T-helper 2 cell (primary cell): ENCODE measurements at regions not wholly inside any gene's neighbourhood (a gene's known extent, or its start where the extent isn't known, plus 50 kb on each side); places are given as distances from the start of the nearest gene placed in this dataset.
"Not testable (repeated sequence)": the region's sequence is repeated elsewhere in the genome, so short reads cannot be mapped to it uniquely, and the experiment has no call there.

Source experiments
- DNase-seq, 5 experiments: peaks; one replicate each; pipeline versions ENCODE4 v3.0.0 to v3.0.0-alpha.2; 2012 to 2022

DNA sequence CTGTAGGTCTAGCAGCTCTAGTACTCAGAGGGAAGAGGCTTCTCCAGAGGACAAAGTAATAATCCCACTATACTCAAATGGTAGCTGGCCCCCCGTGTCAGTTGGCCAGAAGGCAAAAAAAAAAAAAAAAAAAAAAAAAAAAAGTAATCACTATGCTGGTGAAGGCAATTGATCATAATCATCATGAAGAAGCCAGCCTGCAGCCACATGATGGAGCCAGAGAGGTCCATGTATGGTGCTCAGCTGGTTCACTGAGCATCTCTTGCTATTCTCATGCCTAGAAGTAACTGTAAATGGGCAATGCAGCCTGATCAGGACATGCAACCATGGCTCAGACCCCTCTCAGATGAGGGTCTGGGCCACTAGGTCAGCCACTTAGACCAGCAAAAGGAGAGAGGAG is 378.8 kb downstream of the MED13L start:
- peak in 1 of 5 experiments; percentile 9 for DNase-seq

DNA sequence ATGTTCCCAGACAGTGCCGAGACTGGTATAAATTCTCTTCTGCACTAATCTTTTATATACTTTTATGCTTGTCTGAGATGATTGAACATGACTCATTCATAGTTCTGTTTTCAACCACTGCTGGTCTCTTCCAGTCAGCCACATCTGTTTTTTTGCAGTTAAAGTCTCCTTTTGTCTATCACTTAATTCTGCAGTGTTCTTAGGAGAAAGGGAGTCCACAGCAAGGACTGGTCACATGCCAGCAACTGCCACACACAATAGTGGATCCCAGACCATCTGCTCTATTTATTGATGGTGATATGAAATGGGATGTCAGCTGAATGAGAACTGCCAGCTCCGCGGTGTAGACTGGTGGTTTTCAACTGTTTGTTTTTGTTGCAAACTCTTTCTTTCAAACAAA is 379.8 kb downstream of the MED13L start:
- no peak for DNase-seq

DNA sequence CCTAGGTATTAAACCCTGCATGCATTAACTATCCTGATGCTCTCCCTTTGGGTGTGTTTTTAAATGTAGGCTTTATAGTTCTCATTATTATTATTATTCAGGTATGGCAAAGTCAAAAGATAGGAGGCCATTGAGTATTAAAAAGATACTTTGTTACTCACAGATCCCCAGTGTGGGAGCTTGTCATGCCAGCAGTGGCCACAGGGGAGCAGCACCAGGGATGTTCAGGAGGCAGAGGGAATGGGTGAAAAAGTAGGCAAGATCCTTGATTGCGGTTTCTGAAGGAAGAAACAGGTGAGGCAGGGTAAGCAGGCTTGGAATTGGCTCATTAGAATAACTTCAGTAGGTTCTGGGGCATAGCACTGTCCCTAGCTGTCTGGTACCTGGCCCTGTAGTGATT is 382.2 kb downstream of the MED13L start:
- no peak for DNase-seq

DNA sequence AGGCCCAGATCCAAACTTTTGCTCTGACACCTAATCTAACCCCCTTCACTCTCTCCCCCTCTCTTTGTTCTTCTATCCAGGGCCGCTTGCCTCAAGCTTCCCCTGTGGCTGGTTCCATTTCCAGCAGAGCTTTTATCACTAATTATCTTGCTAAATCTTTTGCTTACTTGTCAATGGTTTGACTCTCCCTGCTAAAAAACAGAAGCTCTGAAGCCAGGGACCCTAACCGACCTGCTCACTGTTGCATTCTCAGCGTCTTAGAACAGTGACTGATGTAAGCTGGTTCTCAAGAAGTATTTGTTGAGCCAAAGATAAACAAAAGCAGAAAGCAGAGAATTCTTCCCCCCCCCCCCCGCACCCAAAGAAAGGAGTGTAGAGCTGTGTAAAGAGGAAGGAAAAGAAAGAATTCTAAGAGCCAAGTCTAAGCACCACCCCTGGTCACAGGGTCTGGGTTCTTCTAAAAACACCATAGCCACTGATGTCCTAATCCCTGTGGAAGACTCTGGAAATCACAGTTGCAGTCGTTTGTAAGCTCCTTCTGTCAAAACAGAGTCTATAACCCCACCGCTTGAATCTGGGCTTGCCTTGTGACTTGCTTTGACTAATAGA is 385.8 kb downstream of the MED13L start:
- no peak for DNase-seq

DNA sequence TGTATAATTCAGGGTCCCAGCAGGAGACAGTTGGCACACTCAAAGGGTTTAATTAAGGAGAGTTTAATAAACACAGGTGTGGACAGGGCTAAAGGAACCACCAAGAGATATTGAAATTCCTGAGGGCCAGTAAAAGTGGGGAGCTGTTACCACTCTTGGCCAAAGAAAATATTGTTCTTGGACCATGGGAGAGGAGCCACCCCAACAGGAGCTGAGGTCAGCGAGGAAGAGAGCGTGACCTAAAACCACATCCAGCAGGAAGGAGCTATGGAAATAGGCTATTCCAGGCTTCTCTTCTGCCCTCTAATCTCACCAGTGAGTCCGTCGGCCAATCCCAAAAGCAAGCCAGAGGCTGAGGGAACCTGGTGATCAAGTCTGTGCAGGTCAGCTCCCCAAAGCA is 390.8 kb downstream of the MED13L start:
- DNase-seq = no peak

DNA sequence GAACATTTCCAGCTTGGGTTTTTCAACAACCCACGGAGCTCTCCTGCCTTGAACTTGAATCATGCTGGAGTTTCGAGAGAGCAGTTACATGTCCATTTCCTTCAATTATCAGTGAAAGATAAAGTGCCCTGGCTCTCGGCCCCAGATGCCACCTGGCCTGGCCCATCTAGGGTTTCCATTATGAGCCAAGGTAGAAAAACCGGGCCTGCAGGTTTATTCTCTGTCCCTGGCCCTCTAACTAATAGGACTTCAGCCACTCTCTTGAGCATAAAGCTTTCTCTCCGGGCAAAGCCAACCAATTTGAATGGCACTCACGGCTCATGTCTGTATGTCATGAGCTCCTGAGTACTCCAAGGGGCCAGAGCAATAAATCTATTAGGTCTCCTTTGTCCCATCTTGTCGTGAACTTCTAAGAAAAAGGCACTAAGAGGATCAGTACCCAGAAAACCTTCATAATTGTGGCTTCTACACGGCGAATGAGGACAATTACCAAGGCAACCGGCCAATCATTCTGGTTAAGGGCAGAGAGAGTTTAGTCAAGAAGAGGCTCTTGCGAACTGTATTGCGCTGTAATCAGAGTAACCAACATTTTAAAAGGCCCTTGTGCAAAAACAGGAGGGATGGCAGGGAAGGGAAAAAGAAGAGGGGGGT is 392.3 kb downstream of the MED13L start:
- DNase-seq = no peak

DNA sequence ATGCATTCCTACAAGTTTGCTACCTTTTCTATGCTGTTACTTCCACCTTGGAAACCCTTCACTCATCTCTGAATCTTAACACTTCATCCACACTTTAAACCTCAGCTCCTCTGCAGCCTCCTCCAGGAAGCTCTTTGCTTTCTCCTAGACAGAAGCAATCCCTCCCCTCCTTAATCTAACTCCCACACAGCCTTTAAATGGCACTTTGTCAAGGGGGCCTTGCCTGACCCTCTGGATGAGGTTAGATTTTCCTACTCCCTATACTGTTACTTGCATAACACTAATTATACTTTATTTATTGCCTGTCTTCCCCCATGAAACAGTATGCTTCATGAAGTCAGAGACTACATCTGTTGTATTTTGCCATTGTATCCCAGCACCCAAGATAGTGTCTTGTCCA is 394.6 kb downstream of the MED13L start:
- DNase-seq = no peak

DNA sequence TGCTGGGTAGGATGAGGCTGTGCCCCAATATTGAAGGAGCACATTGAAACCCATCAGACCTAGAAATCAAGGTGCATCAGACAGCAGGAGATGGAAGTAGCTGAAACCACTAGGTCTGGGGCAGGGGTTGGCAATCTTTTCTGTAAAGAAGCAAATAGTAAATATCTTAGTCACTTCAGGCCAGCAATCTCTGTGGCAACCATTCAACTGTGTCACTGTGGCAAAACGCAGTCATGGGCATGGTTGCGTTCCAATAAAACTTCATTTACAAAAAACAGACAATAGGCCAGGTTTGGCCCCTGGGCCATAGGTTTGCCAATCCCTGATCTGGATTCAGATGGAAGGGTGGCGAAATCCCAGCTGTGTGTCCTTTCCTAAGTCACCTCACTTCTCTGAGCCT is 397.3 kb downstream of the MED13L start:
- DNase-seq = no peak

DNA sequence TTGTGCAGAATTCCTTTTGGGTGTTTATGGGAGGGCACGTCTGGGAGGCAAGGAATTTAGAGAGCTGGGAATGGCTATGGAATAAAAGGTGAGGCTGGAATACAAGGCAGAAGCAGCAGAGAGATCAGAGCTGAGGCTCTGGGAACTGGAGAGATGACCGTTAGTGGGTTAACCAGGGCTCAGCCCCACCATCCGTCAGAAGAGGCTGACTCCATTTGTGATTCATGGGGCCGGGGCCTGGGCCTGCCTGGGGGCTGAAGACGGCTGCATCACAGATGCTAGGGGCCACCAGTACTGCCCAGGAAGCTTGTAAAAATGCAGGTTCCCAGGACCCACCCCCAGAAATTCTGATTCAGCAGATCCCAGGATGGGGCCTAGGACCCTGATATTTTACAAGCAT is 398.1 kb downstream of the MED13L start:
- no peak for DNase-seq

DNA sequence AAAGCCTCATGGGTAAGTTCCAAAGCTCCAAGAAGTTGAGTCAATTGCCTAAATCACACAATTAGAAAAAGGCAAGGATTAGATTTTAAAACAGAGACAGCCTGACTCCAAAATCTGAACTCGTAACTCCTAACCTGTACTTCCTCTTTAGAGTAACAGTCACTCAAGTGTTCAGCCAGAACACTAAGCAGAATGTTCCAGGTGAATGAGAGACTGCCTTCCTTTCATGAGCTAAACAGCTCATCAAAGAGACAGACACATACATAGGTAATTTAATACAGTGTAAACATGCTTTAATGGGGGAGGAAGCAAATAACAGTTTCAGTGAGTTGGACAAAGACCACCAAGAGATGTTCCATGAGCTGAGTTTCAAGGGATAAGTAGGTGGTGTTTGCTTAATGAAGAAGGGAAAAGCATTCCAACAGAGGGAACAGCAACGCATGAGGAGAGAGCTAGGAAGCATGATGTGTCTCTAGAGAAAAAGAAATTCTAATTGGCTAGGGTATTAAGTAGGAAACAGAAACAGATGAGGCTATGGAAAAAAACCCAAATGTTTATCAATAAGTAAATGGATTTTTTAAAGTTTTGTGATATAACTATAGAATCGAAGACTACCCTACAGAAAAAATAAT is 403.9 kb downstream of the MED13L start:
- DNase-seq = no peak

DNA sequence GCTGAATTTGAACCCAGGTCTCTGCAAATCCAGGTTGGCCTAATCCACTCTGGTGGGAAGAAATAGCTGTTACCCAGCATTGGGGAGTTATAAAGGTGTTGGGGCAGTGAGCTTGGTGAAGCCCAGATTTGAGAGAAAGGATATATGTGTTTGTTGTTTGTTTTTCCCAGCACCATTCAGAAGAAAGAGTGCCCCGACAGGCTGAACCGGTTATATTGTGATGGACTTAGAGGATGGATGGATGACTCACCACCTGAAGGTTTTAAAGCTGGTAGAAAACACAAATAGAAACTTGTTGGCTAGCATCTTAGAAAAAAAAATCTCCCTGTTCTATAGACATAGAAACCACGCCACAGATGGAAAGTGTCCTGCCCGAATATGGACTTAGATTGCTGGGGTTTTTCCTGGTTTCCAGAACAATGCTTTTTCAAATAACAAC is 404.6 kb downstream of the MED13L start:
- no peak for DNase-seq

DNA sequence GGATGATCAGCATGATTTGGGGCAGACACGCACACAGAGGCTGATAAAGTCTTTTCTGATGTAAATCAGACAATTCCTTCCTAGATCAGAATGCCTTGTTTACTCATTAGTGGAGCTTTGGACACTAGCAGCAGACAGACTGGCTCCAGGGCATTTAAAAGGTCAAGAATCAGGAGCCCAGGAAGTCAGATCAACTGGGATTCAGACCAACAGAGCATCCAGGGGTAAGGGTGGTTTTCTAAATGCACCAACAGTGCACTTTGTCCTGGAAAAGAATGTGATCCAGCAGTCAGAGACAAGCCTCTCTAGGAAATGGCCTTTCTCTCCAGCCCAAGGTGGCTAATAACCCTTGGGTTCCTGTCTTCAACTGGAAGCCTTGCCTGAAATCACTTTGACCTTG is 405.3 kb downstream of the MED13L start:
- DNase-seq = no peak

DNA sequence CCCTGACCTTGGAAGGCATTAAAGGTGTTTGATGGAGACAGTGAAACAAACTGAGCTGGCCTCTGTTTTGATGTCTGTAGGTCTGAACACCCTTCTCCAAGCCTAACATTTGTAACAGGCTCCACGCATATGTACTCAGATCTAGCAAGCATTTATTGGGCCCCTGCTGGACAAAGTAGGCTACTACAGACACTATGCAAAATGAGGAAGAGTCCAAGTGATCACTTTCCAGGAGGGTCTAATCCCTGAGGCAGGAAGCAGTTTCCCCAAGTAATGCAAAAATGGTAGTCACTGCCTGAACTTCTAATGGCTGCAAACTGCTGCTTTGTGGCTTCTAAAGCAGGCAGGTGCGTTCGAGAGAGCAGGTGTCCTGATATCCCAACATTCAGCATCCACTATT is 405.8 kb downstream of the MED13L start:
- DNase-seq = peak in 1 of 5 experiments; percentile 4

DNA sequence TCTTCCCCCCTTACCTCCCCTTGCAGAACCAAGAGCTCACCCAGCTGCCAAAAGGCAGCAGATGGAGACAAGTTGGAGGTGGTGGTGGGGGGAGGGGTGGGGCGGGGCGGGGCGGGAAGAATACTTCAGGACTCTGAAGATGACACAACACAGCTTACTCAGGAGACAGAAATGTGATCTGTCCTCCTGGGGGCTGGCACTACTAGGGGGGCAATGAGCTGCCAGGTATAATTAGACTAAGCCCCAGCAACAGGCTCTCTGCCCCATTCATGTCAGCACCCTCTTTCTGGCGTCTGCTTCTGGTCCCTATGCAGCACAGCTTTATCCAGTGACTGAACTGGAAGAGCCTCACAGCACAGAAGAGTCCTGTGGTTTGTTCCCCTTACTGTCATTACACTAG is 407.0 kb downstream of the MED13L start:
- DNase-seq = no peak

DNA sequence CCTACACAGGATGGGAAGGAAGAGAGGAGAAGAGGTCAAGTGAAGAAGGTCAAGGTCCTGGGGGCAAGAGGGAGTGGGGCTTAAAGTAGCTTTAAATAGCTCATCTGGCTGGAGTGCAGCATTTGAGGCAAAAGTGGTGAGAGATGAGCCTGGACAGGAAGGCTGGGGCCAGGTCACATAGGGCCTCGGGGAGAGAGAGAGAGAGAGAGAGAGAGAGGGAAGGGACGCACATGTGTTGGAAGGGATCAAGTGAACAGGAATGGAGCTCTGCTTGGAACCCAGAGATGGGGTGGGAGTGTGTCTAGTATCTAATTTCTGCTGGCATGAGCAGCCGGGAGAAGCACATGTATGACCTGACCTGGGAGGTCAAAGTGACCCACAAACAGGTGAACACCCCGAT is 407.5 kb downstream of the MED13L start:
- no peak for DNase-seq

DNA sequence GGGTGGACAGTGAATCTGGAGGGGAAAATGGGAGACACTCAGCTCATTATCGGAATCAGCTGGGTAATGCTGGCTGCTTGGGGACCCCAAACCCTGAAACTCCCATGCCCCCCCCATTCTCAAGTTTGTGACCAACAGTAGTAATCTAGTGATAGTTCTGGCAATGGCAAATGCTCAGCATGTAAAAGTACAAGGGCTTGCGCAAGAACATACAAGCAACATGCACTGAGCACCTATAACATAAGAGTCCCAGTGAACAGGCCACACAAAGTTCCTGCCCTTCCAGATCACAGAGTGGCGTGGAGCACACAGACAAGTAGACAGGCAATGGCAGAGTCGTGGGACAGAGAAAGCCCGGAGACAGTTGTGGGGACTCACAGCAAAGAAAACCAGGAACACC is 407.9 kb downstream of the MED13L start:
- no peak for DNase-seq

DNA sequence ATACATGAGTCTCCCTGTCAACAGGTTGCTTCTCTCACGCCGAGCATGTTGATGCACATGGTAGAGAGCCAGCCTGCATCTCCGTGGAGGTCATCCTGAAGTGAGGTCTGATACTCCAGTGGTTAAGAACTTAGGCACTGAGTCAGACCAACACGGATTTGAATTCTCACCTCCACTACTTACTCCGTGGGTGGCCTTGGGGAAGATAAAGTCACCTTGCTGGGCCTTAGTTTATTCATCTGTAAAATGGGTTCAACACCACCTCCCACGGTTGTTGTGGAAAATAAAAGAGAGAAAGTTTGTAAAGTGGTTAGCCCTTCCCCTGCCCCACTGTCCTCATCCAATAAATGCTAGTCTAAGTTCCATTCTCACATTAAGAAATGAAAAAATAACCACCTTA is 408.9 kb downstream of the MED13L start:
- DNase-seq = no peak

DNA sequence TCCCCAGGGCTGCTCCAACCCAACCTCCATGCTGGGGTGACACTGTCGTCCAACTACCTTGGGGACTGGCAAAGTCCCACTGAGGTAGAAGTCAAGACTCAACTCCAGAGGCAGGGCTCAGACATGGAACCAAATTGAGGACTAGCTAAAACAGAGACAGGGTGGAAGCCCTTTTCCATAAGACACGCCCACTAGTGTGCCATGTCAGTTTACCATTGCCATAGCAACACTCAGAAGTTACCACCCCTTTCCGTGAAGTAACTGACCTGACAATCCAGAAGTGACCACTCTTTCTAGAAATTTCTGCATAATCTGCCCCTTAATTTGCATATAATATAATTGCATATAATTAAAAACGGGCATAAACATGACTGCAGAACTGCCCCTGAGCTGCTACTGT is 409.6 kb downstream of the MED13L start:
- no peak for DNase-seq

DNA sequence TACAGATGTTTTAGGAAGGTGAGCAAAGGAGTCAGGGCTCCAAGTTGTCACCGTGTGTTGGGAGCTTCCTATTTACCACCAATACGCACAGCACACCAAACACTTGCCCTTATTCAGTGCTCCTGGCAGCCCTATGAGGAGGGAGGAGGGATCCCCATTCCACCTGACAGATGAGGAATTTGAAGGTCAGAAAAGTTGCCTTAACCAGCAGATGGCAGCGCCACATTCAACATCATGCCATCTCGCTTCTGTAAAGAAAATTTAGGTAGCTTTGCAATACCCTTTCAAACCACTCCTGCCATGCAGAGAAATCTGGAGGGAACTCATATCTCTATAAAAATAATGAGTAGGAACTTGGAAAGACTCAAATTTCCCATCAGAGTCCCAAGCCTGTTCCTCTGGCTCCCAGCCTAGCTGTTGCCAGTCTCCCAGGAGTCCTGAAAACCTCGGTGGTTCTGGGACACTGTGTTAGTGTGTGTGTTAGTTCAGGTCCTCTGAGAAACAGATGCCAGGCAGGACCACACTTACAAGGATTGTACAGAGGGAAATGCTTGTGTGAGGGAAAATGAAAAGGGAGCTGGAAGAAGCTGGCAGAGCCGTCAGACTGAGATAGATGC is 410.5 kb downstream of the MED13L start:
- no peak for DNase-seq

DNA sequence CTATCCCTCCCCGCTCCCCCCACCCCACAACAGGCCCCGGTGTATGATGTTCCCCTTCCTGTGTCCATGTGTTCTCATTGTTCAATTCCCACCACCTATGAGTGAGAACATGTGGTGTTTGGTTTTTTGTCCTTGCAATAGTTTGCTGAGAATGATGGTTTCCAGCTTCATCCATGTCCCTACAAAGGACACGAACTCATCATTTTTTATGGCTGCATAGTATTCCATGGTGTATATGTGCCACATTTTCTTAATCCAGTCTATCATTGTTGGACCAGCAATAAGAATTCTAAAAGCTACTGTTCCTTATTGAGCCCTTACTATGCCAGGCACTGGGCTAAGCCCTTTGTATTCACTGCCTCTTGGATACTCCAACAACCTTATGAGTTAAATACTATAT is 411.2 kb downstream of the MED13L start:
- DNase-seq = not testable (repeated sequence)

DNA sequence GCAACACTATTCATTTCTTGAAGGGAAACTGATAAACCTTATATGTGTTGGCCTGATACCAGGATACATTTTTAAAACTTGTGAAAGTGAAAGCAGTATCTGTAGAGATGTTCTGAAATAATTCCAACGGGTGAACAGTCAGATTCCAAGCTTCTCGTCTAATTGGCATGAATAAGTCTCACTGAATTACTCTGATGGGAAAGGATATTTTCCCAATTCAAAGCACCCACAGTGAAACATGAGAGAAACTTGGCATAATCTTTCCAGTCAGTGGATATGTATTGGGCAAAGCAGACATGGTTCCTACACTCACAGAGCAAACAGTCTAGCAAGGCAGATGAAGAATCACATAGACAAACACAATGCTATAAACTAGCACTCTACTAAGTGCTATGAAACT is 413.1 kb downstream of the MED13L start:
- no peak for DNase-seq

DNA sequence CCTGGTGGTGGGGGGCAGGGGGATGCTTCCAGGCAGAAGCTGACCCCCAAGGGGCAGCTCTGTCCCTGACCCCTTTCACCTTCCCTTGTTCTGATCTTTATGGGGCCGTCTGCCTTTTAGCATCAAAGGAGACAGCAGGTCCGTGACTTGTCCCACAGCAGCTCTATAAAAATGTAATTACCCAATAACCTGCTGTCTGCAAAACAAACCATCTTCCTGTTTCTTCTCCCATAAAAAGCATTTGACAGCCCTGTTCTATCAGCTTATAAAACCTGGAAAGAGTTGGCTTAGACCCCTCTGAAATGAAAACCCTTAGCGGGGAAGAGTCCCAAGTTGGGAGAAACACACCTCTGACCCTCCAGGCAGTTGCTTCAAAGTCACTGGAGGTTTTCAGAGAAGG is 416.9 kb downstream of the MED13L start:
- no peak for DNase-seq

DNA sequence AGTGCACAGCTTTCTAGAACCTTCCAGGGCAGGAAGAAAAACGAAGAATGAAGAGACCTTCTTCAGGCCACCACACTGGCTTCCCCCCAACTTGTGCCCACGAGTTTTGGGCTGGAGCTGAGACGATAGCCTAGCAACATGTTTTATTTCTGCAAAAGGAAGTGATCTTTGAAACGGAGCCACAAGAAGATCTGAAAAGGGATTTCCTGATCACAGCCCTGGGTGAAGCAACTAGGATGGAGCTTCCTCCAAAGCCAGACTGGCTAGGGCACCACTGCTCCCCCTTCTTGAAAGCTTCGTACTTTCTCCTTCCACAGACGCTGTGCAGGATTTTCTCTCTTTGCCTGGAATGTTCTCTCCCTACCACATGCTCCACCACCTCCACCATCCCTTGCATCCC is 418.3 kb downstream of the MED13L start:
- no peak for DNase-seq

DNA sequence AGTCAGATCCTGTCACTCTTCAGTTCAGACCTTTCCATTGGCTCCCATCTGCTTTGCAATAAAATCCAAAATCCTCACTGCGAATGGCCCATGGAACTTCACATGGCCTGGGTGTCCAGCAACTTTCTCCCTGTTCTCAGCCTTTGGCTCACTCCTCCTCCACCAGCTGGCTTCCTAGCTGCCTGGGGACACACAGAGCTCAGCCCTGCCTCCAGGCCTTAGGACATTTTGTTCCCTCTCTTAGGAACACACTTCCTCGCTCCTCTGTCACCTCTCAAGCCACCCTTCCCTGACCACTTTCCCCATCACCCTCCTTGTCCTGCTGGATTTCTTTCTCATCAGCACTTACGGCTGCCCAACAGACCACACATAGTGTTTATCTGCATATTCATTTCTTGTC is 419.6 kb downstream of the MED13L start:
- DNase-seq = no peak
